ENCODE measurements at regions not wholly inside any gene's neighbourhood (a gene's known extent, or its start where the extent isn't known, plus 50 kb on each side); places are given as distances from the start of the nearest gene placed in this dataset.

GRCh38 chr15:73822998-73823397 lies 50.4 kb upstream of the TBC1D21 start:
- H3K9me3 ChIP-seq (ENCODE audit: insufficient read depth, low read length, severe bottlenecking): no peaks in the 10 kb centered on the region
- no peaks in the 10 kb centered on the region for H3K36me3 ChIP-seq (ENCODE audit: insufficient read depth, low read length)
- no peak overlapping the region for H3K27ac ChIP-seq (ENCODE audit: low read length)
- DNase-seq: peak; percentile 13
- H4K20me1 ChIP-seq (ENCODE audit: insufficient read depth, low read length): no peaks in the 10 kb centered on the region; the same call in 1 of the 2 replicates
- no peak overlapping the region for H3K4me2 ChIP-seq (ENCODE audit: insufficient read depth, low read length)
- H3K9ac ChIP-seq (ENCODE audit: low read depth, low read length): no peak overlapping the region
- ATAC-seq (ENCODE audit: insufficient read depth, low read depth): no peak
- no peak for TF ChIP-seq EZH2 (IDR thresholded peaks at IDR 0.05; ENCODE audit: borderline replicate concordance, low read depth, low read length, severe bottlenecking)
- TF ChIP-seq, protein P1, sequence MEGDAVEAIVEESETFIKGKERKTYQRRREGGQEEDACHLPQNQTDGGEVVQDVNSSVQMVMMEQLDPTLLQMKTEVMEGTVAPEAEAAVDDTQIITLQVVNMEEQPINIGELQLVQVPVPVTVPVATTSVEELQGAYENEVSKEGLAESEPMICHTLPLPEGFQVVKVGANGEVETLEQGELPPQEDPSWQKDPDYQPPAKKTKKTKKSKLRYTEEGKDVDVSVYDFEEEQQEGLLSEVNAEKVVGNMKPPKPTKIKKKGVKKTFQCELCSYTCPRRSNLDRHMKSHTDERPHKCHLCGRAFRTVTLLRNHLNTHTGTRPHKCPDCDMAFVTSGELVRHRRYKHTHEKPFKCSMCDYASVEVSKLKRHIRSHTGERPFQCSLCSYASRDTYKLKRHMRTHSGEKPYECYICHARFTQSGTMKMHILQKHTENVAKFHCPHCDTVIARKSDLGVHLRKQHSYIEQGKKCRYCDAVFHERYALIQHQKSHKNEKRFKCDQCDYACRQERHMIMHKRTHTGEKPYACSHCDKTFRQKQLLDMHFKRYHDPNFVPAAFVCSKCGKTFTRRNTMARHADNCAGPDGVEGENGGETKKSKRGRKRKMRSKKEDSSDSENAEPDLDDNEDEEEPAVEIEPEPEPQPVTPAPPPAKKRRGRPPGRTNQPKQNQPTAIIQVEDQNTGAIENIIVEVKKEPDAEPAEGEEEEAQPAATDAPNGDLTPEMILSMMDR (IDR thresholded peaks at IDR 0.05; ENCODE audit: borderline replicate concordance, extremely low read depth, low read length, poor library complexity, severe bottlenecking): no peak
- no peaks in the 10 kb centered on the region for H3K79me2 ChIP-seq (ENCODE audit: insufficient read depth, low read length)
- H3K4me3 ChIP-seq (ENCODE audit: low read depth in 1 of 2, low read length in 2 of 2): no peak overlapping the region
- H2AFZ ChIP-seq (ENCODE audit: low read depth, low read length): no peak overlapping the region
- peaks cover 5% of the 10 kb centered on the region for H3K27me3 ChIP-seq (ENCODE audit: insufficient read depth, low read length, poor library complexity)
- H3K4me1 ChIP-seq (ENCODE audit: insufficient read depth, low read length): no peaks in the 10 kb centered on the region

Measured in DND-41 (cell line).